HG03432 (cell line): ENCODE measurements at regions not wholly inside any gene's neighbourhood (a gene's known extent, or its start where the extent isn't known, plus 50 kb on each side); places are given as distances from the start of the nearest gene placed in this dataset.
"Not testable (repeated sequence)": the region's sequence is repeated elsewhere in the genome, so short reads cannot be mapped to it uniquely, and the experiment has no call there.

Source experiments
- ATAC-seq: cut with Tn5 transposase; IDR thresholded peaks from one replicate; pipeline ENCODE4 v1.9.1; 2021; ENCODE audit warnings: mild to moderate bottlenecking, moderate library complexity; ENCODE audit not compliant: unreplicated experiment

GRCh38 chr12:92406404-92407070, 260.9 kb upstream of the BTG1 start:
- not testable (repeated sequence) for ATAC-seq

- ATAC-seq = not testable (repeated sequence)
These were observed 260.2 kb upstream of the BTG1 start for GRCh38 chr12:92405801-92406251.

- no peak for ATAC-seq
These were observed 259.3 kb upstream of the BTG1 start for GRCh38 chr12:92404921-92405320.

GRCh38 chr12:92404259-92404894, 258.7 kb upstream of the BTG1 start:
- peak; percentile 6 for ATAC-seq

GRCh38 chr12:92403210-92404175, 257.8 kb upstream of the BTG1 start:
- peak; percentile 90 for ATAC-seq

GRCh38 chr12:92402415-92402814, 256.8 kb upstream of the BTG1 start:
- ATAC-seq = no peak

- peak; percentile 28 for ATAC-seq
These were observed 254.4 kb upstream of the BTG1 start for GRCh38 chr12:92400006-92400405.

GRCh38 chr12:92398565-92399309, 253.1 kb upstream of the BTG1 start:
- no peak for ATAC-seq

- no peak for ATAC-seq
These were observed 251.1 kb upstream of the BTG1 start for GRCh38 chr12:92396647-92397252.

- ATAC-seq = no peak
These were observed 249.7 kb upstream of the BTG1 start for GRCh38 chr12:92395322-92395721.

- ATAC-seq = no peak
These were observed 249.2 kb upstream of the BTG1 start for GRCh38 chr12:92394895-92395294.

GRCh38 chr12:92393504-92393903, 247.9 kb upstream of the BTG1 start:
- no peak for ATAC-seq

- ATAC-seq = not testable (repeated sequence)
These were observed 246.1 kb upstream of the BTG1 start for GRCh38 chr12:92391726-92392125.

GRCh38 chr12:92389466-92389865, 243.8 kb upstream of the BTG1 start:
- no peak for ATAC-seq

GRCh38 chr12:92385296-92385695, 239.7 kb upstream of the BTG1 start:
- no peak for ATAC-seq

GRCh38 chr12:92384571-92384970, 238.9 kb upstream of the BTG1 start:
- ATAC-seq = no peak

- no peak for ATAC-seq
These were observed 236.8 kb upstream of the BTG1 start for GRCh38 chr12:92382383-92382878.

- no peak for ATAC-seq
These were observed 236.2 kb upstream of the BTG1 start for GRCh38 chr12:92381856-92382255.

- no peak for ATAC-seq
These were observed 233.2 kb upstream of the BTG1 start for GRCh38 chr12:92378682-92379479.
